ENCODE measurements at regions not wholly inside any gene's neighbourhood (a gene's known extent, or its start where the extent isn't known, plus 50 kb on each side); places are given as distances from the start of the nearest gene placed in this dataset.

DNA sequence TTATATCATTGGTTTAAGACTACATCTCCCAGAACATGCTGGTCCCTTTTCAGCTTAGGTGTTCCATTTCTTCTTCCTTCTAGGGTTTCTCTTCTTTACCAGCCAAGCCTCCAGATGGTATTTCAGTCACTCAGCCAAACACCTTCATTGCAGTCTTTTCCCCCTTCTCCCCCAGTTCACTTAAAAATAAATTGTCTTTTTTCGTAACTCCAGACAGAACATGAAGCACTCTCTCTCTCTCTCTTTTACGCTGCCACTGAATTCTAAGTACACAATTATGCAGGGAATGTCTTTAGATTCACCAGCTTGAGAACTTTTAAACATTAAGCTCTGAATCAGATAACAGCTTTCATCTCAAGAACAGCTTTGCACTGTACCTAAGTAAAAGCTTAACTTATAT is 419.7 kb upstream of the BRINP1 start:
- Histone ChIP-seq H3K27me3 (replicated peaks) (no peaks in the 10 kb centered on the region), H3K4me3 (ENCODE audit: low read depth, low read length) (no peak overlapping the region), H3K27ac (no peak overlapping the region), H3K36me3 (replicated peaks) (no peaks in the 10 kb centered on the region)
- DNase-seq: no peak
- TF ChIP-seq CTCF (IDR thresholded peaks at IDR 0.05; ENCODE audit: low read depth, low read length, missing control alignments): no peak
- in situ Hi-C loops (cut with HindIII; ENCODE audit: low pct_ligation_motif_present, low sequenced_read_pairs): no loop called here

GRCh38 chr9:119781886-119782285 is 412.7 kb upstream of the BRINP1 start:
- Histone ChIP-seq H3K27me3 (replicated peaks) (no peaks in the 10 kb centered on the region), H3K36me3 (replicated peaks) (no peaks in the 10 kb centered on the region), H3K4me3 (ENCODE audit: low read depth, low read length) (no peak overlapping the region), H3K27ac (no peak overlapping the region)
- in situ Hi-C loops (cut with HindIII; ENCODE audit: low pct_ligation_motif_present, low sequenced_read_pairs): no loop called here
- no peak for TF ChIP-seq CTCF (IDR thresholded peaks at IDR 0.05; ENCODE audit: low read depth, low read length, missing control alignments)
- DNase-seq: no peak

DNA sequence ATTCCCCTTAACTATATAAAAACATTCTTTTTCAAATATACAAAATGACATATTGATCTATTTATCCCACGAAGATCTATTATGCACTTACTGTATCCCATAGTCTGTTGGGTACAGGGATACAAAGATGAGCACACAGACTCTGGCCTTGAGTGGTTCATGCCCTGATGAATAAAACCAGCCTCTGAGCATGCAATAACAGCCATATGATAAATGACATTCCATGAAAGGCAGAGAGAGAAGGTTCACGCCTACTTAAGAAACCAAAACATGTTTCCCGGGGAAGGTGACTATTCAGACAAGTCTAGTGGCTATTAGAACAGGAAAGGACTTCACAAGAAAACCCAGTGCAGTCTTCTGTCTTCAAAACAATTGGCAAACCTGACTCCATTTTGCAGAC is 406.2 kb upstream of the BRINP1 start:
- in situ Hi-C loops (cut with HindIII; ENCODE audit: low pct_ligation_motif_present, low sequenced_read_pairs): no loop called here
- Histone ChIP-seq H3K36me3 (replicated peaks) (no peaks in the 10 kb centered on the region), H3K4me3 (ENCODE audit: low read depth, low read length) (no peak overlapping the region), H3K27me3 (replicated peaks) (no peaks in the 10 kb centered on the region), H3K27ac (no peak overlapping the region)
- TF ChIP-seq CTCF (IDR thresholded peaks at IDR 0.05; ENCODE audit: low read depth, low read length, missing control alignments): no peak
- no peak for DNase-seq

DNA sequence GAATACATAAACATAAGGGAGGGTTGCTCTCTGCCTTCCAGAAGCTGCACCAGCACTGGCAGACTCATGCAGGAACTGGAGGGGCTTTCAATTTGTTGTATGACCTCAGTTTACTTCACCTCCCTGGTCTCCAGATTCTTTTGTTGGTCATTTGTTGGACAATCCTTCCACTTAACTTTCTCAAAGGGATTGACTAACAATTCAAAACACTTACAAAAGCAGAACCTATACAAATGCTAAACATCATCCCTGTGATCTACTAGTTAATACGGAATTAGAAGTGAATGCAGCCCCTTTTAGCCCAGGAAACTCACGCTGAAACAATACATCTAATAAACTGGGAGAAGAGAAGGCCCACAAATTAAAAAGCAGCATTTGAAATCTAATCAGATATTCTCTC is 404.6 kb upstream of the BRINP1 start:
- H3K27ac ChIP-seq: no peak overlapping the region
- no peaks in the 10 kb centered on the region for H3K27me3 ChIP-seq (replicated peaks)
- no peak for DNase-seq
- TF ChIP-seq CTCF (IDR thresholded peaks at IDR 0.05; ENCODE audit: low read depth, low read length, missing control alignments): no peak
- no peak overlapping the region for H3K4me3 ChIP-seq (ENCODE audit: low read depth, low read length)
- in situ Hi-C loops (cut with HindIII; ENCODE audit: low pct_ligation_motif_present, low sequenced_read_pairs): no loop called here
- no peaks in the 10 kb centered on the region for H3K36me3 ChIP-seq (replicated peaks)

DNA sequence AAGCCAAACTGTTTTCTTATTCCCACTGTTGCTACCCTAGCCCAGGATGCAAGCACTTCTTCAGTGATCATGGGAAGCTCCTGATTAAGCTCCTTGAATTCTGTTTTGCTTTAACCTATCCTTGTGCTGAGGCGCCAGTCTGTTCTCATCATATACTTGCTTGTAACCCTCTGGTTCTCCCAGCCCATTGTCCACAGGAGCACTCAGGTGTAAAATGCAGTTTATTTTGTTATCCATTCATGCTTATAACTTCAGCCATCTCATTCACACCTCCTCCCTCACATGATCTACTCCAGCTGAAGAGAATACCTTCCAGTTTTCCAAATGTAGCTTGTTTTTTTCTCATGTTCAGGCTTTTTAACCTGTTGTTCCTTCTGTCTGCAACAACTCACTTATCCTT is 402.1 kb upstream of the BRINP1 start:
- no peak for TF ChIP-seq CTCF (IDR thresholded peaks at IDR 0.05; ENCODE audit: low read depth, low read length, missing control alignments)
- in situ Hi-C loops (cut with HindIII; ENCODE audit: low pct_ligation_motif_present, low sequenced_read_pairs): no loop called here
- H3K4me3 ChIP-seq (ENCODE audit: low read depth, low read length): no peak overlapping the region
- no peak for DNase-seq
- H3K27ac ChIP-seq: no peak overlapping the region
- H3K27me3 ChIP-seq (replicated peaks): no peaks in the 10 kb centered on the region
- no peaks in the 10 kb centered on the region for H3K36me3 ChIP-seq (replicated peaks)

DNA sequence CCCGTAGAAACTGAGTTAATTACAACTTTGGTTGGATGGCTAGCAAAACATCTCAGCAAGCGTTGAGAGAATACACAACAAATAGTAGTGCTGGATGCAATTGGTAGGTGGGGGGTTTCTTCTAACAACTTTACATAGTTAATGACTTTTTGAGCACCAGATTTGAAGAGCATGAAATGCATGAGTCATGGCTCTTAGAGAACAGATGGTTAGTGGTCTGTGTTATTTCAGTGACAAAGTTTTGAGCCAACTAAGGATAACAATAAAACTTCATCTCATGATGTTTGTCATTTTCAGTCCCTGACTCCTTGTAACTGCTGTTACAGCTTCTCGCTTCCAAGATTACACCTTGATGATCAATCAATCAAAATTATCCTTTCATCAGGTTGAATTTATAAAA is 399.0 kb upstream of the BRINP1 start:
- DNase-seq: no peak
- H3K4me3 ChIP-seq (ENCODE audit: low read depth, low read length): no peak overlapping the region
- no peaks in the 10 kb centered on the region for H3K36me3 ChIP-seq (replicated peaks)
- in situ Hi-C loops (cut with HindIII; ENCODE audit: low pct_ligation_motif_present, low sequenced_read_pairs): no loop called here
- no peaks in the 10 kb centered on the region for H3K27me3 ChIP-seq (replicated peaks)
- no peak for TF ChIP-seq CTCF (IDR thresholded peaks at IDR 0.05; ENCODE audit: low read depth, low read length, missing control alignments)
- H3K27ac ChIP-seq: no peak overlapping the region

All from brain microvascular endothelial cell (primary cell).